Thymus (tissue), 11 donors: ENCODE measurements at regions not wholly inside any gene's neighbourhood (a gene's known extent, or its start where the extent isn't known, plus 50 kb on each side); places are given as distances from the start of the nearest gene placed in this dataset.
"Not testable (repeated sequence)": the region's sequence is repeated elsewhere in the genome, so short reads cannot be mapped to it uniquely, and the experiment has no call there.

Experiments used
- DNase-seq, 9 donors: peaks; one replicate each; pipeline ENCODE4 v3.0.0-alpha.2; 2013; ENCODE audit warnings: low spot score in 9 of 9, low read depth in 6 of 9, missing footprints in 1 of 9
- H3K27ac ChIP-seq, 2 donors: one replicate each; pipeline ENCODE4 v1.5.1; 2013; ENCODE audit warnings: control low read depth in 1 of 2, low read depth in 1 of 2, low read length in 1 of 2, mild to moderate bottlenecking in 1 of 2, moderate library complexity in 1 of 2
- H3K27me3 ChIP-seq, 2 donors: one replicate each; pipeline ENCODE4 v1.5.1; 2013; ENCODE audit warnings: low read length in 1 of 2; ENCODE audit not compliant: control insufficient read depth in 2 of 2, insufficient read depth in 1 of 2
- H3K36me3 ChIP-seq, 2 donors: one replicate each; pipeline ENCODE4 v1.5.1; 2013; ENCODE audit warnings: low read length in 1 of 2, mild to moderate bottlenecking in 1 of 2, moderate library complexity in 1 of 2; ENCODE audit not compliant: control insufficient read depth in 2 of 2, insufficient read depth in 2 of 2
- H3K4me1 ChIP-seq, 2 donors: one replicate each; pipeline ENCODE4 v1.5.1; 2013; ENCODE audit warnings: low read length in 2 of 2; ENCODE audit not compliant: control insufficient read depth in 2 of 2, insufficient read depth in 2 of 2
- H3K4me3 ChIP-seq, 2 donors: one replicate each; pipeline ENCODE4 v1.5.1; 2013; ENCODE audit warnings: low read length in 2 of 2, control low read depth in 1 of 2, mild to moderate bottlenecking in 1 of 2
- H3K9me3 ChIP-seq, 2 donors: one replicate each; pipeline ENCODE4 v1.5.1; 2013; ENCODE audit warnings: low read length in 1 of 2, mild to moderate bottlenecking in 1 of 2; ENCODE audit not compliant: control insufficient read depth in 2 of 2, insufficient read depth in 1 of 2
- WGBS: extraction: QIAGEN DNeasy Blood & Tissue Kit; methylation state at CpG from one replicate; pipeline ENCODE4 v1.1.7; 2013; 5-methylcytosine and 5-hydroxymethylcytosine counted together
- donor health status: healthy.

- WGBS, result 61% methylated on average over 3 of the region's 3 CpGs
- no peak for DNase-seq
- Histone ChIP-seq H3K27ac (no peak overlapping the region), H3K36me3 (no peaks in the 10 kb centered on the region), H3K9me3 (peaks cover 0 to 3% of the 10 kb centered on the region in 2 donors), H3K27me3 (no peaks in the 10 kb centered on the region), H3K4me1 (no peaks in the 10 kb centered on the region), H3K4me3 (no peak overlapping the region)
These were observed 220.5 kb downstream of the TENT5A start for GRCh38 chr6:81531869-81532561.

- Histone ChIP-seq H3K9me3 (no peaks in the 10 kb centered on the region), H3K27ac (no peak overlapping the region), H3K4me3 (no peak overlapping the region), H3K36me3 (no peaks in the 10 kb centered on the region), H3K27me3 (no peaks in the 10 kb centered on the region), H3K4me1 (no peaks in the 10 kb centered on the region)
- WGBS, result 92% methylated on average over 3 of the region's 3 CpGs
- no peak for DNase-seq
These were observed 235.0 kb downstream of the TENT5A start for GRCh38 chr6:81517455-81517854.

GRCh38 chr6:81515562-81516453, 236.7 kb downstream of the TENT5A start:
- H3K27ac ChIP-seq, result no peak overlapping the region
- no peaks in the 10 kb centered on the region for H3K9me3 ChIP-seq
- WGBS, result 86% methylated on average over 7 of the region's 7 CpGs
- no peak overlapping the region for H3K4me3 ChIP-seq
- H3K36me3 ChIP-seq, result no peaks in the 10 kb centered on the region
- DNase-seq, result no peak
- no peaks in the 10 kb centered on the region for H3K27me3 ChIP-seq
- no peaks in the 10 kb centered on the region for H3K4me1 ChIP-seq

GRCh38 chr6:81514195-81514594, 238.3 kb downstream of the TENT5A start:
- H3K4me3 ChIP-seq, H3K4me1 ChIP-seq: not testable (repeated sequence)
- 89% methylated on average over 4 of the region's 4 CpGs for WGBS

GRCh38 chr6:81511423-81511822, 241.1 kb downstream of the TENT5A start:
- H3K27ac ChIP-seq, result no peak overlapping the region
- DNase-seq, result no peak
- no peak overlapping the region for H3K4me3 ChIP-seq
- no peaks in the 10 kb centered on the region for H3K27me3 ChIP-seq
- no peaks in the 10 kb centered on the region for H3K36me3 ChIP-seq
- H3K9me3 ChIP-seq, result no peaks in the 10 kb centered on the region
- H3K4me1 ChIP-seq, result no peaks in the 10 kb centered on the region
- 45% methylated on average over 1 of the region's 1 CpG for WGBS

More at GRCh38 chr6:81514195-81514594, 238.3 kb downstream of the TENT5A start:
- H3K36me3 ChIP-seq, H3K27ac ChIP-seq, H3K27me3 ChIP-seq, DNase-seq, H3K9me3 ChIP-seq: not testable (repeated sequence)

GRCh38 chr6:81495999-81496398, 256.5 kb downstream of the TENT5A start:
- Histone ChIP-seq H3K4me1 (no peaks in the 10 kb centered on the region), H3K36me3 (no peaks in the 10 kb centered on the region), H3K9me3 (peaks cover 0 to 1% of the 10 kb centered on the region in 2 donors), H3K27me3 (no peaks in the 10 kb centered on the region), H3K4me3 (no peak overlapping the region), H3K27ac (no peak overlapping the region)
- 89% methylated on average over 1 of the region's 1 CpG for WGBS
- no peak for DNase-seq

GRCh38 chr6:81491454-81492101, 260.9 kb downstream of the TENT5A start:
- no peak overlapping the region for H3K4me3 ChIP-seq
- no peaks in the 10 kb centered on the region for H3K4me1 ChIP-seq
- H3K27me3 ChIP-seq, result no peaks in the 10 kb centered on the region
- H3K27ac ChIP-seq, result no peak overlapping the region
- H3K36me3 ChIP-seq, result no peaks in the 10 kb centered on the region
- no peaks in the 10 kb centered on the region for H3K9me3 ChIP-seq
- DNase-seq, result no peak

GRCh38 chr6:81487489-81487888, 265.0 kb downstream of the TENT5A start:
- no peaks in the 10 kb centered on the region for H3K36me3 ChIP-seq
- no peak for DNase-seq
- 92% methylated on average over 1 of the region's 1 CpG for WGBS
- H3K4me1 ChIP-seq, result no peaks in the 10 kb centered on the region
- no peak overlapping the region for H3K27ac ChIP-seq
- no peaks in the 10 kb centered on the region for H3K27me3 ChIP-seq
- H3K4me3 ChIP-seq, result no peak overlapping the region
- no peaks in the 10 kb centered on the region for H3K9me3 ChIP-seq

GRCh38 chr6:81486234-81486633, 266.2 kb downstream of the TENT5A start:
- H3K9me3 ChIP-seq, result no peaks in the 10 kb centered on the region
- no peaks in the 10 kb centered on the region for H3K36me3 ChIP-seq
- no peaks in the 10 kb centered on the region for H3K27me3 ChIP-seq
- no peaks in the 10 kb centered on the region for H3K4me1 ChIP-seq
- no peak for DNase-seq
- no peak overlapping the region for H3K4me3 ChIP-seq
- 39% methylated on average over 1 of the region's 1 CpG for WGBS
- no peak overlapping the region for H3K27ac ChIP-seq
